ENCODE measurements at regions not wholly inside any gene's neighbourhood (a gene's known extent, or its start where the extent isn't known, plus 50 kb on each side); places are given as distances from the start of the nearest gene placed in this dataset.

DNA sequence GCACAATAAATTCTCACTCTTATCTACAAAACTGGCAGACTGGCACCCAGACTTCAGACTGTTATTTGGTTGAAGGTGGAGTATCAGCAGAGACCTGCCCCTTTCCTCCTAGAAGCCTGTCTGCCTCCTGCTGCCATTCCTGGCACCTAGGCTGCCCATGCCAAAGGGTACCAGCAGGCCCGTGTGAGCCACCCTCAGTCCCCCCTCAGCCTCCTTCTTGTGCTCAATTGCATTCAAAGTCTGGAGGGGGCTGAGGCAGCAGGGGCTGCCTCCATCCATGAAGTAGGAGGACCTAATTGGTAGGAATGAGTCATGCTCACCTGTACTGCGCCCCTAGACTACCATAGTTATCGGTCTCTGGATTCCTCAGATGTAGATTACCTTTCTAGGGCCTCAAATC lies 440.9 kb upstream of the GRM3 start:
- TF ChIP-seq, protein P1, sequence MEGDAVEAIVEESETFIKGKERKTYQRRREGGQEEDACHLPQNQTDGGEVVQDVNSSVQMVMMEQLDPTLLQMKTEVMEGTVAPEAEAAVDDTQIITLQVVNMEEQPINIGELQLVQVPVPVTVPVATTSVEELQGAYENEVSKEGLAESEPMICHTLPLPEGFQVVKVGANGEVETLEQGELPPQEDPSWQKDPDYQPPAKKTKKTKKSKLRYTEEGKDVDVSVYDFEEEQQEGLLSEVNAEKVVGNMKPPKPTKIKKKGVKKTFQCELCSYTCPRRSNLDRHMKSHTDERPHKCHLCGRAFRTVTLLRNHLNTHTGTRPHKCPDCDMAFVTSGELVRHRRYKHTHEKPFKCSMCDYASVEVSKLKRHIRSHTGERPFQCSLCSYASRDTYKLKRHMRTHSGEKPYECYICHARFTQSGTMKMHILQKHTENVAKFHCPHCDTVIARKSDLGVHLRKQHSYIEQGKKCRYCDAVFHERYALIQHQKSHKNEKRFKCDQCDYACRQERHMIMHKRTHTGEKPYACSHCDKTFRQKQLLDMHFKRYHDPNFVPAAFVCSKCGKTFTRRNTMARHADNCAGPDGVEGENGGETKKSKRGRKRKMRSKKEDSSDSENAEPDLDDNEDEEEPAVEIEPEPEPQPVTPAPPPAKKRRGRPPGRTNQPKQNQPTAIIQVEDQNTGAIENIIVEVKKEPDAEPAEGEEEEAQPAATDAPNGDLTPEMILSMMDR (IDR thresholded peaks at IDR 0.05 in 2 of 3, conservative IDR thresholded peaks at IDR 0.05 in 1 of 3; ENCODE audit: borderline replicate concordance in 1 of 3, insufficient read depth in 1 of 3, low read depth in 2 of 3, low read length in 2 of 3), result no peak
- TF ChIP-seq, protein P2, sequence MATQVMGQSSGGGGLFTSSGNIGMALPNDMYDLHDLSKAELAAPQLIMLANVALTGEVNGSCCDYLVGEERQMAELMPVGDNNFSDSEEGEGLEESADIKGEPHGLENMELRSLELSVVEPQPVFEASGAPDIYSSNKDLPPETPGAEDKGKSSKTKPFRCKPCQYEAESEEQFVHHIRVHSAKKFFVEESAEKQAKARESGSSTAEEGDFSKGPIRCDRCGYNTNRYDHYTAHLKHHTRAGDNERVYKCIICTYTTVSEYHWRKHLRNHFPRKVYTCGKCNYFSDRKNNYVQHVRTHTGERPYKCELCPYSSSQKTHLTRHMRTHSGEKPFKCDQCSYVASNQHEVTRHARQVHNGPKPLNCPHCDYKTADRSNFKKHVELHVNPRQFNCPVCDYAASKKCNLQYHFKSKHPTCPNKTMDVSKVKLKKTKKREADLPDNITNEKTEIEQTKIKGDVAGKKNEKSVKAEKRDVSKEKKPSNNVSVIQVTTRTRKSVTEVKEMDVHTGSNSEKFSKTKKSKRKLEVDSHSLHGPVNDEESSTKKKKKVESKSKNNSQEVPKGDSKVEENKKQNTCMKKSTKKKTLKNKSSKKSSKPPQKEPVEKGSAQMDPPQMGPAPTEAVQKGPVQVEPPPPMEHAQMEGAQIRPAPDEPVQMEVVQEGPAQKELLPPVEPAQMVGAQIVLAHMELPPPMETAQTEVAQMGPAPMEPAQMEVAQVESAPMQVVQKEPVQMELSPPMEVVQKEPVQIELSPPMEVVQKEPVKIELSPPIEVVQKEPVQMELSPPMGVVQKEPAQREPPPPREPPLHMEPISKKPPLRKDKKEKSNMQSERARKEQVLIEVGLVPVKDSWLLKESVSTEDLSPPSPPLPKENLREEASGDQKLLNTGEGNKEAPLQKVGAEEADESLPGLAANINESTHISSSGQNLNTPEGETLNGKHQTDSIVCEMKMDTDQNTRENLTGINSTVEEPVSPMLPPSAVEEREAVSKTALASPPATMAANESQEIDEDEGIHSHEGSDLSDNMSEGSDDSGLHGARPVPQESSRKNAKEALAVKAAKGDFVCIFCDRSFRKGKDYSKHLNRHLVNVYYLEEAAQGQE (IDR thresholded peaks at IDR 0.05; ENCODE audit: low read depth), result no peak
- TF ChIP-seq POLR2A (IDR thresholded peaks at IDR 0.05; ENCODE audit: borderline replicate concordance, extremely low read depth, insufficient read depth, insufficient read length) (no peak), EGR1 (IDR thresholded peaks at IDR 0.05; ENCODE audit: low read depth) (no peak), POLR2AphosphoS5 (IDR thresholded peaks at IDR 0.05; ENCODE audit: low read depth, low read length) (no peak), TCF7L2 (IDR thresholded peaks at IDR 0.05; ENCODE audit: borderline replicate concordance, extremely low read depth, insufficient read depth, insufficient read length) (no peak)
- TF ChIP-seq, protein P3, sequence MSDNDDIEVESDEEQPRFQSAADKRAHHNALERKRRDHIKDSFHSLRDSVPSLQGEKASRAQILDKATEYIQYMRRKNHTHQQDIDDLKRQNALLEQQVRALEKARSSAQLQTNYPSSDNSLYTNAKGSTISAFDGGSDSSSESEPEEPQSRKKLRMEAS (IDR thresholded peaks at IDR 0.05), result no peak
